Stimulated activated CD4-positive, alpha-beta T cell treated with anti-CD3 and anti-CD28 coated beads, Interleukin-4, amount 100 ng/mL, for 1 hour (primary cell): ENCODE measurements at regions not wholly inside any gene's neighbourhood (a gene's known extent, or its start where the extent isn't known, plus 50 kb on each side); places are given as distances from the start of the nearest gene placed in this dataset.

Experiments
- DNase-seq: peaks from one replicate; pipeline ENCODE4 v3.0.0-alpha.2; 2020

- no peak for DNase-seq
These were observed 736.5 kb downstream of the EPHA4 start for GRCh38 chr2:220835583-220835982.

GRCh38 chr2:220837226-220837625 lies 734.9 kb downstream of the EPHA4 start:
- DNase-seq: no peak

DNA sequence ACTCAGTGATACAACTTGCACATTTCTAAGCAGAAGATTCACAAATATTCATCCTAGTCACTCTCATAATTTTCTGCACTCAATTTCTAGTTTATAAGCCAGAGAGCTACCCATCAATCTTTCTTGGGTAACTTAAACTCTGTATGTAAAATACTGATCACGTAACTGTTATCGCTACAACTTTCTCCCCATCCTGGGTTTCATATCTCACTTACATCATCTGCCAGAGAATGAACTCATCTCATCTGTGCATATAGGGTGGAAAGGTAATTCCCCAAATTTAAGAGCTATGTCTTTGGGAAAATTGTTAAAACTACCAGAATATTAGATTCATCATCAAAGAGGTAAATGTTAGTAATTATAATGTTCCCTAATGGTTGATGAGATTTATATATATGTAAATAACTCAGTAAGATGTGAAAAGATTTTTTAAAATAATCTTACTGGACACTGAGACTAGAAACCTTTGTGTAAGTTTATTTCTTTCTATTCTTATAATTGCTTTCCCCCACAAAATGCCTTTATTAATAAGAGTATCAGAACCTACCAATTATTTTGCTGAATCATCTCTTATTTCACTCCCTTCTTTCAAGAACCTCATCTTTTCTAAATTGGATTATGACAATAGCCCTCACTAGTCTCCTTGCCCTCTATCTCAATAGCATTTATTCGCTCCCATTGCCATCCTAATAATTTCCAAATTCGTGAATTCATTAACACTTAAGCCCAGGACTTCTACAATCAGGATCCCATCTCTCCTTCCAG lies 729.0 kb downstream of the EPHA4 start:
- no peak for DNase-seq

DNA sequence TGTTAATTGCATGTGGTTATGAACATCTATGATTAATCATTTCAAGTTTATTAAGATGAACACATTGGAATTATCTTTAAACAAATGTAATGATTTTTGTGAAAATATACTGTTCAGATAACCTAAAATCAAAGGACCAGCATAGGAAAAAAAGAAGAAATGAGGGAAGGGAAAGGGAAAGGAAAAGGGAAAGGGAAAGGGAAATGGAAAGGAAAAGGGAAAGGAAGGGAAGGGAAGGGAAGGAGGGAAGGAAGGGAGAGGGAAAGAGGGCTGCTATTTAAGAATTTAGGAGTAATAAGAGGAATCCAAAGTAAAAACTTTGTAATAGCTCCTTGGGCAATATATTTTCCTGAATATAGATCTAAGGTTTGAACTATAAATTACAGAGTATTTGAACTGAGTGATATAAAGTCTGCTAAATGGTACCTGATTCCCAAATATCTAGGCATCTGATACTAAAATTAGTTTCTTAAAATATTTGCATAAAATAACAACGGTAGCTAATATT lies 726.3 kb downstream of the EPHA4 start:
- DNase-seq: no peak

- DNase-seq: no peak
These were observed 725.1 kb downstream of the EPHA4 start for GRCh38 chr2:220847006-220847405.

- DNase-seq: no peak
These were observed 724.5 kb downstream of the EPHA4 start for GRCh38 chr2:220847589-220847988.

DNA sequence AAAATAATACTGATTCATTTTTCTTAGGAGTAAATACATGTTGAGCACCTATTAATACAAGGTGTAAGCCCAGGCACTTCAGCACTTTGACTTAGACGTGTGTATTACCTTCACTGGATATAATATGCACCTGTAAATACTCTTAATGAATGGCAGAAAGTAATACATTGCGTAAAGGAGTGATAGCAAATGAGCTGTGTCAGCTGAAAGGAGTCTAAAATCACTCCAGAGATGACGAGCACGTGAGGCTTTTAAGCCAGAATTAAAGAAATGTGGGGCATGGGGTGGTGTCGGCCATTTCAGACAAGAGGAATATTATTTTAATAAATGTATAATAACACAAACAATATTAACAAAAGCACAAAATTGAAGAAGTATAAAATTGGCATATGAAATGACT lies 722.7 kb downstream of the EPHA4 start:
- DNase-seq: no peak

GRCh38 chr2:220850116-220850515 lies 722.0 kb downstream of the EPHA4 start:
- no peak for DNase-seq

GRCh38 chr2:220855296-220855695 lies 716.8 kb downstream of the EPHA4 start:
- DNase-seq: no peak

- no peak for DNase-seq
These were observed 715.6 kb downstream of the EPHA4 start for GRCh38 chr2:220856486-220856885.

GRCh38 chr2:220857368-220857767 lies 714.7 kb downstream of the EPHA4 start:
- DNase-seq: no peak

DNA sequence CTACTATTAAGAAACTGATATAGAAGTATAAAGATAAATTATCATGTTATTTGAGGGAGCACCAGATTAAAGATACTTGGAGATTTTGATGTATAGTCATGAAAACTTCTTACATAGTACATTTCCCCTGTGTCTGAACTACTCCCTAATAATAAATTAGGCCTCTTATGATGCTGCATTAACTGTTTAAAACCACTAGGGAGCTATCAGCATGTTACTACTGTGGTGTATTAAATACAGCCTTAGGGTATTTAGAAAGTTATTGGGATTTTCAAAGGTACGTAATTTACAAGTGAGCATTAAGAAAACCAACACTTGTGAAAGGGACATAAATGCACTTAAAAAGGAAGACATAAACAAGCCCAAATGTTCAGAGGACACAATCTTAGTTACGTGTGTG lies 714.0 kb downstream of the EPHA4 start:
- no peak for DNase-seq

DNA sequence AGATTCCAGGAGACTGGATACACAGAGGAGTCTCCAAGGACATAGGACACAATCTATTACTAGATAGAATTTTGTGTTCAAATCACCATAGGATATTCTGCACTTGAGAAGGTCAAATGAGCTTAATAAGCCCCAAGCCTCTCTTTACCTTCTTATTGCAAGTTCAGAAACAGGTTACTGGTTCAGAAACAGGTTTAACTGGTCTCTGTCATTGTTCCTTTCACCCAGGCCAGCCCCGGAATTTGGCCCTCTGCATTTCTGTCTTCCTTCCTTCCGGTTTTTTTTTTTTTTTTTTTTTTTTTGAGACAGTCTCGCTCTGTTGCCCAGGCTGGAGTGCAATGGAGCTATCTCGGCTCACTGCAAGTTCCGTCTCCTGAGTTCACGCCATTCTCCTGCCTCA lies 700.2 kb downstream of the EPHA4 start:
- DNase-seq: no peak

GRCh38 chr2:220876080-220876824 lies 695.9 kb downstream of the EPHA4 start:
- no peak for DNase-seq

DNA sequence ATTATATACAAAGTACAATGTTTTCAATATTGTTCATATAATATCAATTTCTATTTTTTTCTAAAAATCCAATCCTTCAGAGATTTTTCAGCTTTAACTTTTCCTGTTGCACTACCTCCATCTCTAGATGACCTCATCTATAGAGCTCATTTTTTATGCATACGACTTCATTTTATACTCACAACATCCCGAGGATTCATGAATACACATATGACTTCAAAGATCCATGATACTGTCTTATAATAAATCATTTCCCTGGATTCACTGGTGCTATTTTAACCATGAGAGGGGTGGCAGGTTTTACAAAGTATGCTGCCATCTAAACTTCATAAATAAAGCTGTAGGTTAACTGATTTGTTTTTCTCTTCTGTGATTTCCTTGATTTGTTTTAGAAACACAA lies 694.6 kb downstream of the EPHA4 start:
- no peak for DNase-seq

DNA sequence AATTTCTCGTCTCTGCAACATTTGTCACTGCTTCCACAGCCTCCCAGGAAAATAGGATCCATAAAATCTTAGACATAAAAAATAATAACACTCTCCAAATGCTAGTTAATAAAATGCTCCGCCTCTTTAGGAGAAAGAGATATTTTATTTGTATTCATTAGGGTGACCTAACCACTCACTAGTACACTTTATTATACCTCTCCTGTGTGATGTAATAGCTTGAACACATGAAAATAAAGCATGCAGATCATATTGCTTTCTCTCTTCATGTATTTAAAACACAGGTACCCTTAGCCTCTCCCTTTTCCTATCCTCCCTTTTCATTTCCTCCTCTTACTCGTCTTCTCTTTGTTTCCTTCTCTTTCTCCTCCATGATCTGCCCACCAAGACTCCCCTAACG lies 694.2 kb downstream of the EPHA4 start:
- DNase-seq: no peak

GRCh38 chr2:220880623-220881596 lies 691.2 kb downstream of the EPHA4 start:
- DNase-seq: no peak

DNA sequence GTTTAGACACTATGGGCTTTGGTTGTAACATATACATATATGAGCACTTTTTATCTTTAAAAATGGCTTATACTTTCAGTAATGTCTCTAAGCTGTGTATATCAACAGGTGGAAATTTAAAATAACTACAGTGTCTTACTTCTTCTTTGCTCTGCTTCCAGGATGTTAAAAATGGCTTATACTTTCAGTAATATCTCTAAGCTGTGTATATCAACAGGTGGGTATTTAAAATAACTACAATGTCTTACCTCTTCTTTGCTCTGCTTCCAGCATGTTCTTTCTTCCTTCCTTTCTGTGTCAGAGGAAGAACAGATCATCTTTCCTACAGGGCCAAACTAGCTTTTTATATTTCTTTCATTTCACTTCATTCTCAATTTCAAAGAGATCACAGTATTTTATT lies 689.6 kb downstream of the EPHA4 start:
- no peak for DNase-seq

DNA sequence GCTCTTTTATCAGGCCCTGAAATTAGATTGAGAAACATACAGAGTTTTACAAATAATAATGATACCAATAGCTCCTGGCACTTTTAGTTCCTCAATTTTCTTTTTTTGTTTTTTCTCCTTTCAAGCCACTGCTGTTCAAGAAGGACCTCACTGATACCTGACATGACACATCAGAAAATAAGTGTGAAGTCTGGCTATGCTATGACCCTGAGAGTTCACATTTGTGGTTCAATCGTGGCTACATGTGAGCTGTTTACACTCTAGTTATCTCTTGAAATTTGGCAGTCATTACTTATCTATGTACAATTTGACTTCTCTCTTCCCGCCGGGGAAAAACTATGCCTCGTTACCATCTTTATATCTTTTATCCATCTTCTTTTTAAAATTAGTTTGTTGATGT lies 686.5 kb downstream of the EPHA4 start:
- DNase-seq: no peak

DNA sequence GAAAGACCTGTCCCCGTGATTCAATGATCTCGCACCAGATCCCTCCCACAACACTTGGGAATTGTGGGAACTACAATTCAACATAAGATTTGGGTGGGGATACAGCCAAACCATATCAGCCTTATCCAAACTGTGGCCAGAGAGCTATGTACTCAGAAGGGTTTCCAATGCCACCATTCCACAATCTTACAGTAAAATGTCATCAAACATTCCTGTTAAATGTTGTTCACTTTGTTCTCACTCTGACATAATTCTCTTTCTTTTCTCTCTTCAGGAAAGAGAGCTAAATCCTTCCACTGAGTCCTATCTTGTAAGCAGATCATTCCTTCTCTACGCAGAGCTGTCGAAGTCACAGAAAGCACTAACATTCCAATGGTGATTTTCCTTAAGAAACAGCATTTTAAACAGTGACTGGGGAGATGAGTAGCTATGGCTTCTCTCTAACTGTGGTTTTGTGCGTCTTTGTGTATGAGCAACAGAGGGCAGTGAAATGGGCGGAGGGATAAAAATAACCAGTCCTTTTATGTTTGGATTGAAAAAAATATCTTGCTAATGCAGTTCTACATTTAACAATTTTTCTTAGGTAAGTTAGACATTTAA lies 684.7 kb downstream of the EPHA4 start:
- DNase-seq: no peak

- DNase-seq: no peak
These were observed 684.2 kb downstream of the EPHA4 start for GRCh38 chr2:220887876-220888275.

GRCh38 chr2:220890931-220891330 lies 681.2 kb downstream of the EPHA4 start:
- DNase-seq: no peak

GRCh38 chr2:220891405-220891804 lies 680.7 kb downstream of the EPHA4 start:
- DNase-seq: no peak
